ENCODE measurements at regions not wholly inside any gene's neighbourhood (a gene's known extent, or its start where the extent isn't known, plus 50 kb on each side); places are given as distances from the start of the nearest gene placed in this dataset.

DNA sequence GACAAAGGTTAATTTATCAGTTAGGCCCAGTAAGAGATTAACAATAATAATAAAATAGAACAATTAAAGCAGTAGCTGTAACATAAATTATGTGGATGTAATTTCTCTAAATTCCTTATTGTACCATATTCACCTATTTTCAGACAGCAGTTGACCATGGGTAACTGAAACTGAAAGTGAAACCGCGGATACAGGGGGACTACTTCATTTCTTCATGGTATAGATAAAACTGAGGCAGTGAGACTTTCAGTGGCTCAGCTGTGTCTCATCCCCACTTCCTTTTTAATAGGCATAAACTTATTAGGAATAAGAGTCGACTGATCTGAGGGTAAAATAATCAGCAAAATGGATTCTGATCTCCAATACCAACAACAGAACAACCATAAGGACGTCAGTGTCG, 174.0 kb upstream of the WWC1 start:
- TF ChIP-seq POLR2A (IDR thresholded peaks at IDR 0.05), result no peak
- TF ChIP-seq, protein P1, sequence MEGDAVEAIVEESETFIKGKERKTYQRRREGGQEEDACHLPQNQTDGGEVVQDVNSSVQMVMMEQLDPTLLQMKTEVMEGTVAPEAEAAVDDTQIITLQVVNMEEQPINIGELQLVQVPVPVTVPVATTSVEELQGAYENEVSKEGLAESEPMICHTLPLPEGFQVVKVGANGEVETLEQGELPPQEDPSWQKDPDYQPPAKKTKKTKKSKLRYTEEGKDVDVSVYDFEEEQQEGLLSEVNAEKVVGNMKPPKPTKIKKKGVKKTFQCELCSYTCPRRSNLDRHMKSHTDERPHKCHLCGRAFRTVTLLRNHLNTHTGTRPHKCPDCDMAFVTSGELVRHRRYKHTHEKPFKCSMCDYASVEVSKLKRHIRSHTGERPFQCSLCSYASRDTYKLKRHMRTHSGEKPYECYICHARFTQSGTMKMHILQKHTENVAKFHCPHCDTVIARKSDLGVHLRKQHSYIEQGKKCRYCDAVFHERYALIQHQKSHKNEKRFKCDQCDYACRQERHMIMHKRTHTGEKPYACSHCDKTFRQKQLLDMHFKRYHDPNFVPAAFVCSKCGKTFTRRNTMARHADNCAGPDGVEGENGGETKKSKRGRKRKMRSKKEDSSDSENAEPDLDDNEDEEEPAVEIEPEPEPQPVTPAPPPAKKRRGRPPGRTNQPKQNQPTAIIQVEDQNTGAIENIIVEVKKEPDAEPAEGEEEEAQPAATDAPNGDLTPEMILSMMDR (IDR thresholded peaks at IDR 0.05), result no peak
